ENCODE measurements at regions not wholly inside any gene's neighbourhood (a gene's known extent, or its start where the extent isn't known, plus 50 kb on each side); places are given as distances from the start of the nearest gene placed in this dataset.
"Not testable (repeated sequence)": the region's sequence is repeated elsewhere in the genome, so short reads cannot be mapped to it uniquely, and the experiment has no call there.

DNA sequence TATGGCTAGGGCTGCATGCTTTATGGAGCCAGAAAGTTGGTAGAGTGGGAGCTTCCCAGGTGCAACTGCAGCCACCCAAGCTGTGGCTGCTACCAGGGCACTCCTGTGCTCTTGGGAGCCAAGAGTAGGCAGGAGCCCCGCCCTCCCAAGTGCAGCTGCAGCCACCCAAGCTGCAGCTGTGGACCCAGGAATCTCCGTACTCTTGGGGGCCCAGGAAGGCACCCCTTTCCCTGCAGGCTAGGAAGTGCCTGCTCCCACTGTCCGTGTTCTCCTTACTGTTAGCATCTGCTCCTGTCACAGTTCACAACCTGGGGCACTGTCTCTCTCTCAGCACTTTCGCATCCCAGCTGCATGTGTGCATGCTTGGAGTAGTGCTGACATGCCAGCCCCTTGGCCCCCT lies 1718.4 kb downstream of the SPATA31A7 start:
- TF ChIP-seq, protein P1, sequence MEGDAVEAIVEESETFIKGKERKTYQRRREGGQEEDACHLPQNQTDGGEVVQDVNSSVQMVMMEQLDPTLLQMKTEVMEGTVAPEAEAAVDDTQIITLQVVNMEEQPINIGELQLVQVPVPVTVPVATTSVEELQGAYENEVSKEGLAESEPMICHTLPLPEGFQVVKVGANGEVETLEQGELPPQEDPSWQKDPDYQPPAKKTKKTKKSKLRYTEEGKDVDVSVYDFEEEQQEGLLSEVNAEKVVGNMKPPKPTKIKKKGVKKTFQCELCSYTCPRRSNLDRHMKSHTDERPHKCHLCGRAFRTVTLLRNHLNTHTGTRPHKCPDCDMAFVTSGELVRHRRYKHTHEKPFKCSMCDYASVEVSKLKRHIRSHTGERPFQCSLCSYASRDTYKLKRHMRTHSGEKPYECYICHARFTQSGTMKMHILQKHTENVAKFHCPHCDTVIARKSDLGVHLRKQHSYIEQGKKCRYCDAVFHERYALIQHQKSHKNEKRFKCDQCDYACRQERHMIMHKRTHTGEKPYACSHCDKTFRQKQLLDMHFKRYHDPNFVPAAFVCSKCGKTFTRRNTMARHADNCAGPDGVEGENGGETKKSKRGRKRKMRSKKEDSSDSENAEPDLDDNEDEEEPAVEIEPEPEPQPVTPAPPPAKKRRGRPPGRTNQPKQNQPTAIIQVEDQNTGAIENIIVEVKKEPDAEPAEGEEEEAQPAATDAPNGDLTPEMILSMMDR (conservative IDR thresholded peaks at IDR 0.05; ENCODE audit: low read depth, low read length), result not testable (repeated sequence)
- TF ChIP-seq POLR2A (IDR thresholded peaks at IDR 0.05; ENCODE audit: low read depth, low read length); BHLHE40 (IDR thresholded peaks at IDR 0.05; ENCODE audit: low read depth, low read length); NFE2L2 (IDR thresholded peaks at IDR 0.05; ENCODE audit: low read depth, low read length); CEBPB (IDR thresholded peaks at IDR 0.05; ENCODE audit: low read depth, low read length); SMC3 (IDR thresholded peaks at IDR 0.05; ENCODE audit: low read depth, low read length); RFX5 (IDR thresholded peaks at IDR 0.05; ENCODE audit: low read depth, low read length); RAD21 (IDR thresholded peaks at IDR 0.05; ENCODE audit: low read length); RCOR1 (IDR thresholded peaks at IDR 0.05; ENCODE audit: insufficient replicate concordance, low read length); CHD1 (IDR thresholded peaks at IDR 0.05; ENCODE audit: low read depth, low read length): not testable (repeated sequence)
- TF ChIP-seq, protein P2, sequence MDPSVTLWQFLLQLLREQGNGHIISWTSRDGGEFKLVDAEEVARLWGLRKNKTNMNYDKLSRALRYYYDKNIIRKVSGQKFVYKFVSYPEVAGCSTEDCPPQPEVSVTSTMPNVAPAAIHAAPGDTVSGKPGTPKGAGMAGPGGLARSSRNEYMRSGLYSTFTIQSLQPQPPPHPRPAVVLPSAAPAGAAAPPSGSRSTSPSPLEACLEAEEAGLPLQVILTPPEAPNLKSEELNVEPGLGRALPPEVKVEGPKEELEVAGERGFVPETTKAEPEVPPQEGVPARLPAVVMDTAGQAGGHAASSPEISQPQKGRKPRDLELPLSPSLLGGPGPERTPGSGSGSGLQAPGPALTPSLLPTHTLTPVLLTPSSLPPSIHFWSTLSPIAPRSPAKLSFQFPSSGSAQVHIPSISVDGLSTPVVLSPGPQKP (IDR thresholded peaks at IDR 0.05; ENCODE audit: borderline replicate concordance, low read depth, low read length), result not testable (repeated sequence)
- TF ChIP-seq, protein P3, sequence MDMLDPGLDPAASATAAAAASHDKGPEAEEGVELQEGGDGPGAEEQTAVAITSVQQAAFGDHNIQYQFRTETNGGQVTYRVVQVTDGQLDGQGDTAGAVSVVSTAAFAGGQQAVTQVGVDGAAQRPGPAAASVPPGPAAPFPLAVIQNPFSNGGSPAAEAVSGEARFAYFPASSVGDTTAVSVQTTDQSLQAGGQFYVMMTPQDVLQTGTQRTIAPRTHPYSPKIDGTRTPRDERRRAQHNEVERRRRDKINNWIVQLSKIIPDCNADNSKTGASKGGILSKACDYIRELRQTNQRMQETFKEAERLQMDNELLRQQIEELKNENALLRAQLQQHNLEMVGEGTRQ (IDR thresholded peaks at IDR 0.05; ENCODE audit: low read depth, low read length), result not testable (repeated sequence)

Measured in IMR-90 (cell line).